Kidney (tissue), 13 donors: ENCODE measurements at regions not wholly inside any gene's neighbourhood (a gene's known extent, or its start where the extent isn't known, plus 50 kb on each side); places are given as distances from the start of the nearest gene placed in this dataset.

Experiments used
- DNase-seq, 5 donors: peaks; one replicate each; pipeline ENCODE4 v3.0.0-alpha.2; 2013 to 2020
- FAIRE-seq: peaks from 2 replicates; lab custom pipeline; 2012; peaks lifted over from hg19 to GRCh38; lab: Jason Lieb, UNC
- H3K27ac ChIP-seq, 2 donors: one replicate each; pipeline ENCODE4 v1.7.0; 2013; ENCODE audit warnings: low read depth in 2 of 2, low read length in 2 of 2, inconsistent platforms in 1 of 2
- H3K27me3 ChIP-seq: one replicate; pipeline ENCODE4 v1.7.1; 2013; ENCODE audit warnings: low read length, inconsistent platforms; ENCODE audit not compliant: control insufficient read depth, insufficient read depth
- H3K36me3 ChIP-seq, 3 donors: one replicate each; pipeline versions ENCODE4 v1.7.0 to v1.7.1; 2013; ENCODE audit warnings: low read length in 3 of 3, control low read depth in 1 of 3, inconsistent platforms in 1 of 3; ENCODE audit not compliant: insufficient read depth in 3 of 3, control insufficient read depth in 2 of 3
- H3K4me1 ChIP-seq, 3 donors: one replicate each; pipeline versions ENCODE4 v1.7.0 to v1.7.1; 2013; ENCODE audit warnings: low read length in 3 of 3, inconsistent platforms in 1 of 3, low read depth in 1 of 3; ENCODE audit not compliant: control insufficient read depth in 2 of 3, insufficient read depth in 2 of 3
- H3K4me3 ChIP-seq, 3 donors: one replicate each; pipeline versions ENCODE4 v1.7.0 to v1.8.1; 2013; ENCODE audit warnings: low read length in 3 of 3, control low read depth in 1 of 3, inconsistent platforms in 1 of 3
- H3K9ac ChIP-seq, 3 donors: one replicate each; pipeline versions ENCODE4 v1.7.0 to v1.7.1; 2013; ENCODE audit warnings: low read length in 3 of 3, control low read depth in 1 of 3, inconsistent platforms in 1 of 3
- H3K9me3 ChIP-seq, 3 donors: one replicate each; pipeline versions ENCODE4 v1.7.0 to v1.7.1; 2013; ENCODE audit warnings: low read length in 3 of 3, control low read depth in 1 of 3, inconsistent platforms in 1 of 3; ENCODE audit not compliant: control insufficient read depth in 2 of 3, insufficient read depth in 1 of 3
- intact Hi-C: fragments of 100-400 bp; cut with DNase I; formaldehyde crosslinking; loops from one replicate; pipeline ENCODE4 v1.11.1; 2022
- TF ChIP-seq, protein P1 (sequence below): IDR thresholded peaks from 3 replicates; pipeline ENCODE4 v1.5.1; 2012; ENCODE audit warnings: mild to moderate bottlenecking, moderate library complexity, borderline replicate concordance; ENCODE audit not compliant: insufficient read depth; ENCODE audit errors: extremely low read depth
- donor health status: control.
- donor health status: control.
- donor health status: control.
- donor health status: control.
- donor health status: control.
- donor health status: DM: yes; HTN: yes; CAD: no.
- donor health status: Normal renal cell carcinoma (clear cell type).

DNA sequence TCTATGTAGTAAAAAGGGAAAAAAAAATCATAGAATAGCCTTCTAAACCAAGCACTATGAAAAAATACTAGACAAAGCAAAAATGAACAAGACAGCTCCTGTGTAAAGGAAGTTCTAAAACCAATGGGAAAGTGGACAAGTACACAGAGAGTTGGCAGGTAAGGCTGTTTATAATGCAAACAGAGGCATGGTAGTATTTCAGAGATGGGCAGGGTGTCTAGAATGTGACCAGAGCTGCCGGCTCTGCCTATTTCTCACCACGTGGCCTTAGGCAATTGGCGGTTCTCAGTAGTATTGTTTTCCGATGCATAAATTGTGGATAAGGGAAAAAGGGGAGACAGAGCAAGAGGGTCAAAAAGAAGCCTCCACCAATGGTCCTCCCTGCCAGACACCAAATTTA, 173.6 kb downstream of the ANKRD30B start:
- Histone ChIP-seq H3K9ac (no peak overlapping the region), H3K27me3 (no peaks in the 10 kb centered on the region), H3K27ac (no peak overlapping the region), H3K4me1 (peaks cover 0 to 3% (median 0%) of the 10 kb centered on the region in 3 donors), H3K9me3 (peaks cover 0 to 4% (median 0%) of the 10 kb centered on the region in 3 donors), H3K4me3 (no peak overlapping the region), H3K36me3 (no peaks in the 10 kb centered on the region)
- TF ChIP-seq, protein P1, sequence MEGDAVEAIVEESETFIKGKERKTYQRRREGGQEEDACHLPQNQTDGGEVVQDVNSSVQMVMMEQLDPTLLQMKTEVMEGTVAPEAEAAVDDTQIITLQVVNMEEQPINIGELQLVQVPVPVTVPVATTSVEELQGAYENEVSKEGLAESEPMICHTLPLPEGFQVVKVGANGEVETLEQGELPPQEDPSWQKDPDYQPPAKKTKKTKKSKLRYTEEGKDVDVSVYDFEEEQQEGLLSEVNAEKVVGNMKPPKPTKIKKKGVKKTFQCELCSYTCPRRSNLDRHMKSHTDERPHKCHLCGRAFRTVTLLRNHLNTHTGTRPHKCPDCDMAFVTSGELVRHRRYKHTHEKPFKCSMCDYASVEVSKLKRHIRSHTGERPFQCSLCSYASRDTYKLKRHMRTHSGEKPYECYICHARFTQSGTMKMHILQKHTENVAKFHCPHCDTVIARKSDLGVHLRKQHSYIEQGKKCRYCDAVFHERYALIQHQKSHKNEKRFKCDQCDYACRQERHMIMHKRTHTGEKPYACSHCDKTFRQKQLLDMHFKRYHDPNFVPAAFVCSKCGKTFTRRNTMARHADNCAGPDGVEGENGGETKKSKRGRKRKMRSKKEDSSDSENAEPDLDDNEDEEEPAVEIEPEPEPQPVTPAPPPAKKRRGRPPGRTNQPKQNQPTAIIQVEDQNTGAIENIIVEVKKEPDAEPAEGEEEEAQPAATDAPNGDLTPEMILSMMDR, result no peak
- intact Hi-C loops, result no loop called here
- FAIRE-seq (no peak), DNase-seq (no peak)

GRCh38 chr18:14922031-14922430, 174.1 kb downstream of the ANKRD30B start:
- no peak for DNase-seq
- no peak overlapping the region for H3K4me3 ChIP-seq
- TF ChIP-seq, protein P1, result no peak
- no peaks in the 10 kb centered on the region for H3K36me3 ChIP-seq
- H3K27ac ChIP-seq, result no peak overlapping the region
- H3K4me1 ChIP-seq, result peaks cover 0 to 3% (median 0%) of the 10 kb centered on the region in 3 donors
- H3K9ac ChIP-seq, result no peak overlapping the region
- H3K9me3 ChIP-seq, result peaks cover 0 to 4% (median 0%) of the 10 kb centered on the region in 3 donors
- H3K27me3 ChIP-seq, result no peaks in the 10 kb centered on the region
- intact Hi-C loops, result no loop called here
- no peak for FAIRE-seq

DNA sequence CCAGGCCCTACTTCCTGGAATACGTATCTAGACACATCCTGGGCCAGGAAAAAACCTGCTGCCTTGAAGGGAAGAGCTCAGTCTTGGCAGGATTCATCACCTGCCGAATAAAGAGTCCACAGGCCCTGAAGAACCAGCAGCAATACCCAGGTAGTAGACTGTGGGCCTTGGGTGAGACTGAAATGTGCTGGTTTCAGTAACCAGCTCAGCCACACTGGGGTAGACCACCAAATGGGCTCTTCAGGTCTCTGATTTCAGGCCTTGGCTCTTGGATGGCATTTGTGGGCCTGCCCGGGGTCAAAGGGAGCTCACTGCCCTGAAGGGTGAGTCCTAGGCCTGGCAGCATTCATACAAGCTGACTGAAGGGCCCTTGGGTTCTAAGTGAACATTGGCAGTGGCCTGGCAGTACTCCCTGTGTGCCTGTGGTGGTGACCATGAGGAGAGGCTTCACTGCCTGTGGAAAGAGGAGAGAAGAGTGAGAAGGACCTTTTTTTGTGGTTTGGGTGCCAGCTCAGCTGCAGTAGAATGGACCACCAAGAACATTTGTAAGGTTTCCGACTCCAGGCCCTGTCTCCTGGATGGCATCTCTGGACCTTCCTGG, 175.1 kb downstream of the ANKRD30B start:
- no peak overlapping the region for H3K9ac ChIP-seq
- peaks cover 0 to 4% (median 0%) of the 10 kb centered on the region in 3 donors for H3K9me3 ChIP-seq
- peaks cover 0 to 3% (median 0%) of the 10 kb centered on the region in 3 donors for H3K4me1 ChIP-seq
- no peak overlapping the region for H3K27ac ChIP-seq
- intact Hi-C loops, result no loop called here
- no peaks in the 10 kb centered on the region for H3K27me3 ChIP-seq
- no peak for FAIRE-seq
- H3K4me3 ChIP-seq, result no peak overlapping the region
- no peak for DNase-seq
- no peaks in the 10 kb centered on the region for H3K36me3 ChIP-seq
- TF ChIP-seq, protein P1, result no peak

GRCh38 chr18:14924226-14924625, 176.3 kb downstream of the ANKRD30B start:
- FAIRE-seq (no peak), DNase-seq (no peak)
- Histone ChIP-seq H3K27ac (no peak overlapping the region), H3K4me1 (peaks cover 0 to 3% (median 0%) of the 10 kb centered on the region in 3 donors), H3K27me3 (no peaks in the 10 kb centered on the region), H3K4me3 (no peak overlapping the region), H3K9me3 (no peaks in the 10 kb centered on the region), H3K9ac (no peak overlapping the region), H3K36me3 (no peaks in the 10 kb centered on the region)
- intact Hi-C loops, result no loop called here
- TF ChIP-seq, protein P1, result no peak
